GM19023 (cell line): ENCODE measurements at regions not wholly inside any gene's neighbourhood (a gene's known extent, or its start where the extent isn't known, plus 50 kb on each side); places are given as distances from the start of the nearest gene placed in this dataset.

Experiments
- ATAC-seq: cut with Tn5 transposase; IDR thresholded peaks from one replicate; pipeline ENCODE4 v1.9.1; 2021; ENCODE audit warnings: mild to moderate bottlenecking, moderate library complexity; ENCODE audit not compliant: unreplicated experiment

- ATAC-seq, result no peak
Measured at GRCh38 chr4:144463236-144463635, 182.7 kb upstream of the HHIP start.

- ATAC-seq, result no peak
Measured at GRCh38 chr4:144463896-144464295, 182.1 kb upstream of the HHIP start.

GRCh38 chr4:144465546-144465945, 180.4 kb upstream of the HHIP start:
- ATAC-seq, result no peak

GRCh38 chr4:144480068-144480467, 165.9 kb upstream of the HHIP start:
- no peak for ATAC-seq

- ATAC-seq, result no peak
Measured at GRCh38 chr4:144489831-144490230, 156.1 kb upstream of the HHIP start.

- no peak for ATAC-seq
Measured at GRCh38 chr4:144494280-144494679, 151.7 kb upstream of the HHIP start.

GRCh38 chr4:144495944-144496343, 150.0 kb upstream of the HHIP start:
- ATAC-seq, result no peak

- ATAC-seq, result no peak
Measured at GRCh38 chr4:144499777-144500176, 146.2 kb upstream of the HHIP start.

- ATAC-seq, result no peak
Measured at GRCh38 chr4:144501231-144501780, 144.7 kb upstream of the HHIP start.

GRCh38 chr4:144504883-144505282, 141.1 kb upstream of the HHIP start:
- no peak for ATAC-seq

GRCh38 chr4:144507311-144508101, 138.4 kb upstream of the HHIP start:
- no peak for ATAC-seq

- ATAC-seq, result no peak
Measured at GRCh38 chr4:144509088-144510015, 136.6 kb upstream of the HHIP start.

GRCh38 chr4:144514736-144515135, 131.2 kb upstream of the HHIP start:
- ATAC-seq, result no peak

GRCh38 chr4:144518181-144518895, 127.6 kb upstream of the HHIP start:
- ATAC-seq, result no peak

GRCh38 chr4:144531841-144532240, 114.1 kb upstream of the HHIP start:
- no peak for ATAC-seq

- ATAC-seq, result peak; percentile 98
Measured at GRCh38 chr4:144547678-144548298, 98.2 kb upstream of the HHIP start.

- no peak for ATAC-seq
Measured at GRCh38 chr4:144556636-144557035, 89.3 kb upstream of the HHIP start.

GRCh38 chr4:144557404-144557803, 88.6 kb upstream of the HHIP start:
- no peak for ATAC-seq

- ATAC-seq, result no peak
Measured at GRCh38 chr4:144562019-144562705, 83.8 kb upstream of the HHIP start.

- ATAC-seq, result no peak
Measured at GRCh38 chr4:144564358-144564757, 81.6 kb upstream of the HHIP start.
